HG02678 (cell line): ENCODE measurements at regions not wholly inside any gene's neighbourhood (a gene's known extent, or its start where the extent isn't known, plus 50 kb on each side); places are given as distances from the start of the nearest gene placed in this dataset.
"Not testable (repeated sequence)": the region's sequence is repeated elsewhere in the genome, so short reads cannot be mapped to it uniquely, and the experiment has no call there.

ENCODE experiments used
- ATAC-seq: cut with Tn5 transposase; IDR thresholded peaks from one replicate; pipeline ENCODE4 v1.9.1; 2021; ENCODE audit warnings: mild to moderate bottlenecking, moderate library complexity; ENCODE audit not compliant: unreplicated experiment

DNA sequence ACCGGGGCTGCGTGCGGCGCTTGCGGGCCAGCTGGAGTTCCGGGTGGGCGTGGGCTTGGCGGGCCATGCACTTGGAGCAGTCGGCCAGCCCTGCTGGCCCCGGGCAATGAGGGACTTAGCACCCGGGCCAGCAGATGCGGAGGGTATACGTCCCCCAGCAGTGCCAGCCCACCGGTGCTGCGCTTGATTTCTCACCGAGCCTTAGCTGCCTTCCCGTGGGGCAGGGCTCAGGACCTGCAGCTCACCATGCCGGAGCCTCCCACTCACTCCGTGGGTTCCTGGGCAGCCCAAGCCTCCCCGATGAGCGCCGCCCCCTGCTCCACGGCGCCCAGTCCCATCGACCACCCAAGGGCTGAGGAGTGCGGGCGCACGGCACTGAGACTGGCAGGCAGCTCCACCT lies 51.4 kb upstream of the INPP4B start:
- not testable (repeated sequence) for ATAC-seq

DNA sequence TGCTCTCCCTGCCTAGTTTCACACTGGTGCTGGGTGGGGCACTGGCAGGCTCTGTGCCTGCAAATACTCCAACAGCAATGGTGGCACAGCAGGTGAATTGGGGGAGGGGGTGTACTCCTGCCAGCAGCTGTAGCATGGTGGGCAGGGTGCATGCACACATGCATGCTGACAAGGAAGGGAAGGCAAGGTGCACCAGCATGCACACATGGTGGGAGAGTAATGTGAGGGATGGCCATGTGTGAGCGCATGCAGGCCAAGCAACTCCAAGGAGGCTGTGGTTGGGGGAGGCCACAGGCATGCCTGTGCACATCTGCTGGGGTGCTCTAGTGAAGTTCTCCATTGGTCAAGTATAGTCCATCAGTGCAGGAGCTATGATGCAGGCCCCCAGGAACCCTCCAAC lies 54.5 kb upstream of the INPP4B start:
- ATAC-seq = no peak

DNA sequence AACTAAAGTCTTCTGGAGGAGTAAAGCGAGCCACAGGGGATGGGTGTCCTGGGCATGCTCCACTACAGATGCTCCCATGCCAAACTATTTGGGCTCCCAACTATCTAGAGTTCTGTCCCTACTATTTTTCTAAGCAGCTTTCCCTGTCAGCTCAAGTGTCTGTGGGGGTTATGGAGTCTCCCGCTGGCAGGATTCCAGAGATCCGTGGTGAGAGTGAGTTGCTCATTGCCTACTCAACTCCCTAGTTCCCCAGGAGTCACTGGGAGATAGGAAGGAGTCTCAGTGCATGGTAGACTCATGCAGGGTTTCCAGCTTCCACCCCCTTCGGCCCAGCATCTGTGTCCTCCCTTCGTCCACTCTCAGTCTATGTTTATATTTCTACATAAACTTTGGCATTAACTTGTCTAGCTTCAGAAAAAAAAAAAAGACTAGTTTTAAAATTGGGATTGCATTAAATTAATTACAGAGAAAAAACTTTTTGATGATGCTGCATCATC lies 55.1 kb upstream of the INPP4B start:
- ATAC-seq = no peak

DNA sequence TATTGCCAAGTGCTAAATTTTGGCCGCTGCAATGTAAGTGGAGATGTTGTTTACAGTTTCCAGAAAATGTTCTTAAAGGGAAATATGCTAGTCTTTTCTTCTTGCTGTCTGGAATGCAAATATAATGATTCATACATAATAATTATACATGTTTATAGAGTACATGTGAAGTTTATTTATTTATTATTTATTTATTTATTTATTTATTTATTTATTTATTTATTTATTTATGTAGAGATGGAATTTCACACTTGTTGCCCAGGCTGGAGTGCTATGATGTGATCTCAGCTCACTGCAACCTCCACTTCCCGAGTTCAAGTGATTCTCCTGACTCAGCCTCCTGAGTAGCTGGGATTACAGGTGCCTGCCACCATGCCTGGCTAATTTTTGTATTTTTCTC lies 57.5 kb upstream of the INPP4B start:
- not testable (repeated sequence) for ATAC-seq

DNA sequence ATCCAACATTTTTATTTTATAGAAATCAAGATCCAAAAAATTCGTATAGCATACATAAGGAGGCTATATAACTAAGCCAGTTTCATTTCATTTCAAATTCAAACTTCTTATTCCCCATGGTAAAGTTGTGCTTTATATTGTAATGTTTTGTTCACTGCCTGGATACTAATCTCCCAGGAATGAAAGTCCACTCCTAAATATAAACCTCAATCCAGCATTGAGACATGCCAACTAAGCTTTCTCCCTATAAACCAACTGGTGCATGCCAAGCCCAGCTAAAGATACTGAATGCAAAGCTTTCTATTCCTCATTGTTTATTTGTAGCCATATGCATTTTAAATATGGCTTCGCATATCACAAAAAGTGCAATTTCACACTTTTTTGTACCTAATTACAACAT lies 63.8 kb upstream of the INPP4B start:
- no peak for ATAC-seq

DNA sequence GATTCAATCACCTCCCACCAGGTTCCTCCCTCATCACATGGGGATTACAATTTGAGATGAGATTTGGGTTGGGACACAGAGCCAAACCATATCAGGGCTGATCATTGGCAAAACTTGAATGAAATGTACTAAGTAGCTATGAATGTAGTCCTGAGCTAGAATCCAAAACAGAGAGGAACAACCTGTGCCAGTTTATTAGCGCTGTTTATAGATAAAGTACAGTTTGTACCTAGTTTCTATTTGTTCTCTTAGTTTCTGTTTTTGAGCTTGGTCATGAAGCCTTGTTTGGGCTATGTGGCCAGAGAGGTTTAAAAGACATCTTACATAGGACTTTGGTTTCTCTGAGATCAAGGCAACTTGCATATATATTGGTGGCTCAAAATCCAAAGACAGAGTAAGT lies 66.9 kb upstream of the INPP4B start:
- ATAC-seq = no peak

DNA sequence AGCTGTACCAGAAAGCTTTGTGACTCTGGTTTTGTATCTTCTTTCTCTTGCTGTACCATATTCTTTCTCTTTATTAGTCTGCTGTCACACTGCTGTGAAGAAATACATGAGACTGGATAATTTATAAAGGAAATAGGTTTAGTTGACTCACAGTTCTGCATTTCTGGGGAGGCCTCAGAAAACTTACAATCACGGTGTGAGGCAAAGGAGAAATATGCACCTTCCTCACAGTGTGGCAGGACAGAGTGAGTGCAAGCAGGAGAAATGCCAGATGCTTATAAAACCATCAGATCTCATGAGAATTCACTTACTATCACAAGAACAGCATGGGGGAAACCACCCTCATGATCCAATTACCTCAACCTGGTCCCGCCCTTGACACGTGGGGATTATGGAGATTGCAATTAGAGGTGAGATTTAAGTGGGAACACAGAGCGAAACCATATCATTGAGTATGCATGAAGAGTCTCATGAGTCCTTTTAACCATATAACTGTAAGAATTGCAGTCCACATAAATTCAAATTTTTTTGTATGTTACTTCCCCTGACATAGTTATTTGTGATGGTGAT lies 67.4 kb upstream of the INPP4B start:
- no peak for ATAC-seq

DNA sequence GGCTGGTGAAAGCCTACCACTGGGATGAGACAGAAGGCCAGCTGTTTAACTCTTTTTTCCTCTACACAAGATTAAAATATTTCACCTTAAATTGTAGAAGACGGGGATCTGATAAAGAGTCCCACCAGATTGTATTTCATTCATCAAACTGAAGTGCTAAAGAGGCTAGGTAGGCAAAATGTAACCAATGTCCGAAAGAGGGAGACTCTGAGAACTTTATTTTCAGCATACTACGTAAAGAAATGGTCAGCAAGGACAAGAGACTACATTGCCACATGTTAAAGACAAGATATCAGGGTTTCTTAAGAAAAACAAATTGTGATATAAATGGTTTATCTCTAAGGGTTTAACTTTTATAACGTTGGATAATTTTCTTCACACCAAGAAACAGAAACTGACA lies 71.6 kb upstream of the INPP4B start:
- no peak for ATAC-seq

DNA sequence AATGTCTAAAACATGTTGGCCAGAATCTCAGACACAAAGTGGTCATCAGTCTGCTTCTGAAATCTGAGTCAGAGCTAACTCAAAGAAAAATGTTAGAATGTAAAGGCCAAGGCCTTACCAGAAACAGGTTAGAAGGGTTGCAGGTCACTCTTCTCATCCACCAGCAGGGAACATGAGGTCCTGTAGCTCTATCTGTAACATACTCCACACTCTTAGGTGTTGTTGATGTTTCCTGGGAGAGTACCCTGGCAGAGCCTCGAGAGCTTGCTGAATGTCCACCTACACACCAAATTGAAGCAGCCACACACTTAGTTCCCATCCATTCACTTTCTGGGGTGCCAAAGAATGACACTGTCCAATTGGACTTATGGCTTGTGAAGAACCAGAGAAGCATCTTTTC lies 76.6 kb upstream of the INPP4B start:
- ATAC-seq = no peak

DNA sequence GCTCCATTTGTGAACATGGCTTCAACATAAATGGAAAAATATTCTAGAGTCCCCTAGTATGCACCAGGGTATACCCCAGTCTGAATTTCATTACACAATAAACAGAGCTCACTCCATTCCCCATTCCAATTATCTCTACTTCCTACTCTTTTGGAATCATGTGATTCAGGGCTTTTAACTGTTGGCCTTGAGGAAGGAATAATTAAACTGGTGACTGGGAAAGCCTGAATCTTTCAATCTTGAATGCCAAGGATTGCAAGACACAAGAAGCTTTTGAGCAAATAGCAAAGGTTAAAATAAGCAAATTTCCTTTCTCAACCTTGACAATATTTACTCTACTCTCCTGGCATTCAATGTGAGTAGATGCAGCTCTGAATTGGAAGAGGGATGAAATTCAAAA lies 77.5 kb upstream of the INPP4B start:
- ATAC-seq = no peak

DNA sequence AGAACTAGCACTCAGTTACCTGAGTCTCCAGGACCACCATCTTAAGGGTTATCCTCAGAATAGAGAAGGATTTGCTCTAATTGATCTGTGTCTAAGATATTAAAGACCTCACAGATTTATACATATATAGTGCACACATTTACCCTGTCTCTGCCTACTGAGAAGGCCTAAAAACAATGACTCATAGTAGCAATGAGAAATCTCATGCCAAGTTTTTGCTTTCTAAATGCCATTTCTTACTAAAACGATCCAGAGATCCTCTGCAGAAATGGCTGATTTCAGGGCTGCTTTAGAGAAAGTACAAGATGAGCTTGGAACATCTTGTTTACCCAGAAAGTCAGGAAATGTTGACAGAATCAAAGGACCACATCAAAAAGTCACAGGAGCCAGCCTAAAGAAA lies 79.1 kb upstream of the INPP4B start:
- no peak for ATAC-seq

DNA sequence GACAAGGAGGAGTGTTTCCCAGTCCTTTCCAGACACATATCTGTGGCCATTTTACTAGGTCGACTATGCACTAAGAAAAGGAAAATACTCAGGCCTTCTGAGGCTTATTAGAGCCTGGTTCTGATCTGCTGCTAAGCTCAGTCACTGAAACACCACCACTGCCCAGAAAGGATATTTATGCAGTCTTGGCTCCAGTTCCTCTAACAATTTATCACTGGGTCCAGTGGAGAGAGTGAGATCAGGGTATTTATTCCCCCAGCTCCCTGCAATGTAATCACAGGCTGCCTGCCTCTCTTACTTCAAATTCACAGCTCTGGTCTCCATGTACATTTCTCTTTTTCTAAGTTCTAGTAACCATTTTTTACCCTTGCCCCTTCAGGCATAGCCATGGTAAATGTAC lies 81.6 kb upstream of the INPP4B start:
- ATAC-seq = no peak

DNA sequence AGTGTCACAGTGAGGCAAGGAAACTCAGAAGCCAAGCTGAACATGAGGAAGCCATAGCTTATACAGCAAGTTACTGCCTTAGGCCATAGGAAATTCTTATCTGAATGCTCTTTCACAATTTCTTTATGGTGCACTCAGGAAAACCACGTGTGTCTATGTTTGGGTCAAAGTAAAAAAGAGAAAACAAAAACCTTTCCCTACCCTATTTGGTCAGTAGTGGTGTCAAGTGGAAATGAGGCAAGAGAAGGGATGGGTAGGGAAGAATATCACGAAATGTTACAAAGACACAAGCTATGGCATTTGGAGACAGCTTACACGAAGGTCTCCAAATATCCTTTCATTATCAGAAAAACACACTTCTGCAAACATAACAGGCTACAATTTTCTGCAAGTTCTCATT lies 83.4 kb upstream of the INPP4B start:
- ATAC-seq = no peak

DNA sequence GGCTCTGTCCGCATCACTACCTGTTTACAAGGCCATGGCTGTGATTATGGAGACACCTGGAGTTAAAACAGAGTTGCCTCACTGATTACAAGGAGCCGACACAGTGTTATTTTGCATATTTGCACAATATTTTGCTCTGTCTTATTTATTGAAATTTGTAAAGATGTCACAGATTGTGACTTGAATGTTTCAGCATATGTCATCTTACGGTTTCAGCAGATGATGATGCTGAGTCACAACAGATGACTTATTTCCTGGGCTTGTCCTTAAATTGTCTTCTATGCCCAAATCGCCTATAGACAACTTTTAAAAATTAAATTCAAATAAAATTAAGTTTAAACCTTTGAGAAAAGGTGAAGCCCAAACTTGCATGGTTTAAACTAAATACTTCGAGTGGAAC lies 87.1 kb upstream of the INPP4B start:
- ATAC-seq = no peak

DNA sequence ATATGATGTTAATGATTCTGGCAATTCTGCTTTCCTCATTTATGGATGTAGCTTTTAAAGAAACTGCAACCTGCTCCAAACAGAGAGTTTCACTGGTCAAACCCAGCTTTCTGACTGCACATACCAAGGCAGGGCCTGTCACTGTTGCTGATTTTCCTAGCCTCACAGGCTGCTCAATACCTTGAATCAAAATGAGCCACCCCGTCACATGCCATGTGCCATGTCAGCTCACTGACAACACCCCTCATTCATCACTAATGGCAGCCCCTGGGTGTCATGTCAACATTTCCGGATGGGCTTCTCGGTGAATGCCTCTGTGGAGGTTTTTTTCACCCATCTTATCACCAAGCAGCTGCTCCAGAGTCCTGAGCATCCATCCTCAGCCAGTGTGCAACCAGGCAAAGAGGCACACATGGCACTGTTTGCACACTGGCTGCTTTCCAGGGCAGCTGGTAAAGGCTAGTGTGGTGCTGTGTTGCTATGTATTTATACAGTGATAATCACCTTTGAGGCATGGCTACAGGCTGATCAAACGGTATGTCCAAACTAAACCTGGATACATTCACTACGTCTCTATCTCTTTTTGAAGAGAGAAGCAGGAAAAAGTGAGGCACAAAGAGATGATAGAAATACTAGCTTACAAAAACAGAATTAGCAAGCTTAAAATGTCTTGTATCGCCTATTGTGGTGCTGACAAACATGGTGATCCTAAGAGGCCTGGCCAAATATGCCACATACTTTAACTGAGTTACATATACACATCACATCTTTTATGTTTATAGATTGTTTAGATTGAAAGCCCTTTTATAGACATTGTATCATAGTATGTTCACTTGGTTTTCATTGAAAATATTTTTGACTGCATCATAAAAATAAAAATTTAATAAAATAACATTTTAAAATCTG lies 94.6 kb upstream of the INPP4B start:
- ATAC-seq = no peak

DNA sequence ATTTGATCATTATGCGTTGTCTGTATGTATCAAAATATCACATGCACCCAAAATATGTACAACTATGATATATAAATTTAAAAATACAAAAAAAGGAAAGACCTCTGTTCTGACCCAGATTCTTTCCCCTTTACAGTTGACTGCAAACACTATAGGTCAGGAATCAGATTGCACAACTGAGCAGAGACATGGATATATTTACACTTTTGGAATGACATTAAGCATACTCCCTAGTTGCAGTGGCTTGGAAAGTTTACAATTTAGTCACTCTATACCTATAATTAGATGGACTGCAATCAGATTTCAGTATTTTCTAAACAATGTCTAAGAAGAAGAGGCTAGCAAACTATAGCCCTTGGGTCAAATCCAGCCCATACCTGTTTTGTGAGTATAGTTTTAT lies 98.5 kb upstream of the INPP4B start:
- no peak for ATAC-seq

DNA sequence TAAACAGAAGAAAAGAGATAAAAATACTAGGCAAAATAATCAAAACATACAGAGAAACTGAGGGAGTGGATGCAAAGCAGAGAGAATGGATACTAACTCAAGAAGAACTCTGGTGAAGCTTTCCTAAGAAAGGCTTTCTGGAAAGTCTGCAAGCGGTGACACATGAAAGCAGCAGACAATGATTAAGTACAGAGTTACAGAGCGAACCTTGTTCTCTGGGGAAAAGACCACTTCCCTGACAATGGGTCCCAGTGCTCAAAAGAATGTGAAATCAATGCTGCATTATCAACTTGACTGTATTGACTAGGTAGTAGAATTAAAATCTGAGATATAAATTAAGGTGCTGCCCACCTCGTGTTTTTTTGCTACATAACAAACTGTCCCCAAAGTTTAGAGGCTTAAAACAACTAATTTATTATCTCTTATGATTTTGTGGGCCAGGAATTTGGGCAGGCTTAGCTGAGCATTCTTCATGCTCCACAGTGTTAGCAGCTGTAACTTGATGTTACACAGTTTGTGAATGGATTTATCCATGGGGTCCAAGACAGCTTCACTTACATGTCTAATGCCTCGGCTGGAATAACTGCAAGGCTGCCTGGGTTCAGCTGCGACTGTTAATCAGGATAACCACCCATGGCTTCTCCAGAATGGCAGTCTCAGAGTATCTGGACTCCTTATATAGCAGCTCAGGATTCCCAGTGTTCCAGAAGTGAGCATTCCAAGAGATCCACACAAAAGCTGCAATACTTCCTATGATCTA lies 106.9 kb upstream of the INPP4B start:
- no peak for ATAC-seq

DNA sequence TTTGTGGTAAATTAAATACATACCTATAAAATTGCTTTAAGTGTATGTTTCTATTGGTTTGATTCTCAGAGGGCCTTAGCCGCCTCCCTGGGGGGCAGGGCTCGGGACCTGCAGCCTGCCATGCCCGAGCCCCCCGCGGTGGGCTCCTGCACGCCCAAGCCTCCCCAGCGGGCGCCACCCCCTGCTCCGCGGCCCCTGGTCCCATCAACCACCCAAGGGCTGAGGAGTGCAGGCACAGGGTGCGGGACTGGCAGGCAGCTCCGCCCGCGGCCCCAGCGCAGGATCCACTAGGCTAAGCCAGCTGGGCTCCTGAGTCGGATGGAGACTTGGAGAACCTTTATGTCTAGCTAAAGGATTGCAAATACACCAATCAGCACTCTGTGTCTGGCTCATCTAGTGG lies 108.3 kb upstream of the INPP4B start:
- ATAC-seq = no peak

DNA sequence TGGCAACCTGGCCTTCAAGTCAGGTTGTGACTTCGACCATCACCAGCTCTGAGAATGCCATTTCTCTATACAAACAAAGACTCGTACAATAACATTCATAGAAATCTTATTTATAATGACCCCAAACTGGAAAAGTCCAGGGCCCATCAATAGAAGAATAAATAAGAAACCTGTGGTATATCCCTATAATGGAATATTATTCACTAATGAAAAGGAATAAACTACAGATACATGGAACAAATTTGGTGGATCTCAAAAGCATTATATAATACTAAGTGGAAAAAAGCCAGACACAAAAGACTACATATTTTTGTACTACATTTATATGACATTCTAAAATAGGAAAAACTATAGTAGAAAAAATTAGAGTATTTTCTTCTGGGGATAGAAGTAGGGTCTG lies 109.4 kb upstream of the INPP4B start:
- no peak for ATAC-seq

DNA sequence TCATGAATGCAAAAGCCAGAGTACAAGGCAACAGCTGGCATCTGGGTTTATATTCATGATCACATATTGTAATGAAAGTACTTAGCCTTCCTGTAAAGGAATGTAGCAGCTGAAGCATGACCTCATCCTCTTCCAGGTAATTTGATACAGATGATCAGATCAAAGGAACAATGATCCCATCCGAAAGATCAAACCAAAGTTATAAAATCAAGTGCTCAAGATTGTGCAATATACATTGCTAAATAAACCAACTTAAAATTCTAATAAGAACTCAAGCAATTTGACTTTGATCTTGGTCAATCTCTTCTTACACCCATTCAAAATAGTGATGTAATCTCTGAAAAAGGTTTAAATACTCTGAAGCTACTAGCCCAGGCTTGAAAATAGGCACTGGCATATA lies 113.1 kb upstream of the INPP4B start:
- no peak for ATAC-seq

DNA sequence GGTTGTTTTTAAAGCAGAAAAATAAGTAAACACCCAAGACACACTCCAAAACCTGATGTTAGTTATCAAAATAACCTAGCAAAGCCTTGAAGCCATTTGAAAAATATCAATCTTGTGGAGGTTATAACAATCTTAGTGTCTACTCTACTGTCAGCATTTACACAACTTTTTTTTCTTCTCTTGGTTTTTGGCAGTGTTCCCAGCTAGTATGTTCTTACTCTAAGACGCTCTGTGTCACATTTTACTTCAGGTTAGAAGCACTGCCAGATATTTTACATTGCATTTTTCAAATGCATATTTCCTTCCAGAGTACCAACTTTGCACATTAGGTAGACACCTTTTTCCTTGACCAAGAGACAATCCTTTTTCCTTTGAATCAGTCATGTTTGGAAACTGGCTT lies 114.0 kb upstream of the INPP4B start:
- ATAC-seq = no peak
